NCI-H748 treated with DMSO at 0.1 percent for 48 hours (cell line): ENCODE measurements at regions not wholly inside any gene's neighbourhood (a gene's known extent, or its start where the extent isn't known, plus 50 kb on each side); places are given as distances from the start of the nearest gene placed in this dataset.
"Not testable (repeated sequence)": the region's sequence is repeated elsewhere in the genome, so short reads cannot be mapped to it uniquely, and the experiment has no call there.

ENCODE experiments used
- DNase-seq: peaks from one replicate; lab custom pipeline; 2025; lab: John Stamatoyannopoulos, UW

DNA sequence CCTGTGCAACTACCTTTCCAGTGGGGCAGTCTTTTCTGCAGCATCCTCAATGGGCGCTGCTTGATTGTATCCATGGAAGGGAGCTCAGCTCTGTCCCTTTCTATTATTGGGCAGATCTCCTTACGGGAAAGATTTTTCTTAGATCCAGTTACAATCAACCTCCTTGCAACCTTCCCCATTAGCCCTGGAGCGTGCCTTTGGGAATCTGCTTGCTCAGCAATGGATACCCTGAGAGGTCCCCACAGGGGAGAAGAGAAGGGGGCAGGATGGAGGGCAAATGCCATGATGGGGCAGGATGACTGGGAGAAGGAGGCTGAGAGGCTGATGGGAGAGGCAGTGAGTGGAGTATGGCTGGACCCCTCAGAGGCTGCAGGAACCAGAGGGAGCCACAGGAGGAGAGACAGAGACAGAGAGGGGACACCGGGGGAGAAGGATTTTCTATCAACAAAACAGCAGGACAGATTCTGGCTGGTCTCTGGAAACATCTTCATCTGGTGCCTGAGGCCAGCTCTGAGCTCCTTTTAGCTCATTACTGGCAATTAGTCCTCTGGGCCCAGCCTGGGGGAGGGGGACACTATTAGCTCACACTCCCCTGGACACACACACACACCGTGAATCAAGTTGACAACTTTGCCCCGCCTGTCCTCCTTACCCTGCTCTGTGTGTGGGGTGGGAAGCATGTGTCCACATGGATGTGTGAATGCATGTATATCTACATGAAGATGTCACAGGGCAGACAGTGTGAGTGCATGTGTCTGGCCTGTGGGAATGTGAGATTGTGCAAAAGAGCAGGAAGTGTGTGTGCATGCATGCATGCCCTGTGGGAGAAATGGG is 80.8 kb upstream of the PAX2 start:
- no peak for DNase-seq

DNA sequence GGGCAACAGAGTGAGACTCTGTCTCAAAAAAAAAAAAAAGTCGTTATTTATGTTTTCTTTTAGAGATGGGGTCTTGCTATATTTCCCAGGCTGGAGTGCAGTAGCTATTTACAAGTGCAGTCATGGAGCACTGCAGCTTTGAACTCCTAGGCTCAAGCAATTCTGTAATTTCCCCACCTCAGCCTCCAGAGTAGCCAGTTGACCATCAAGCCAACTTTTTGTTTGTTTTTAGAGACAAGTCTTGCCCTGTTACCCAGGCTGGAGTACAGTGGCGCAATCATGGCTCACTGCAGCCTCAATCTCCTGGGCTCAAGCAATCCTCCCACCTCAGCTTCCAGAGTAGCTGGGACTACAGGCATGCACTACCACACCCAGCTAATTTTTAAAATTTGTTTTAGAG is 78.7 kb upstream of the PAX2 start:
- DNase-seq = not testable (repeated sequence)

DNA sequence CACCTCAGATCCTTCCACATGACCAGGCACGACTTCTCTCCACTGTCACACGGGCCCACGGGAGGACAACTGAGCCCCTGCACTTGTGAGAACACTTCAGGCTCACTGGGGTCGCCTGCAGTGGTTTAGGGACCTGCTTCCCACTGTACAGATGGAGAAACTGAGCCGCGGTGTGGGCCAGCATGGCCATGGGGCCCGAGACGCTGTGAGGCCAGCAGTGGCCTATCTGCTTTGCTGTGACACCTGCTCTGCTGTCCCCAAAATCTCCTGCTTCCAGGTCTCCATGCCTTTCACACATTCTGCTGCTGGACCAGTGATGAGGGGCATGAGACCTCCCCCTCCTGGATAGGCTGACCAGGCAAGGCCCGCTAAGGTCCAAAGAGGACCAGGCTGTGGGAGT is 75.8 kb upstream of the PAX2 start:
- no peak for DNase-seq

DNA sequence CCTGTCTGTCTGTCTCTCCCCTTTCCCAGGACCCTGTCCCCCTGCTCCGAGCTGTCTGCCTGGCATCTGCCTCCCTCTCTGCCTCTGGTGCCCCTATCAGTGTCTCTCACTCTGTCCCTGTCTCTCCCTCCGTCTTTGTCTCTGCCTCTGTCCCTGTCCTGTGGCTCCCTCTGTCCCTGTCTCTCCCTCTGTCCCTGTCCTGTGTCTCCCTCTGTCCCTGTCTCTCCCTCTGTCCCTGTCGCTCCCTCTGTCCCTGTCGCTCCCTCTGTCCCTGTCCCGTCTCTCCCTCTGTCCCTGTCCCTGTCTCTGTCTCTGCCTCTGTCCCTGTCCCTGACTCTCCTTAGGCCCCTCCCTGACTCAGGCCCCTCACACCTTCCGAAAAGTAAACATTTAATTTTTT is 75.0 kb upstream of the PAX2 start:
- no peak for DNase-seq

DNA sequence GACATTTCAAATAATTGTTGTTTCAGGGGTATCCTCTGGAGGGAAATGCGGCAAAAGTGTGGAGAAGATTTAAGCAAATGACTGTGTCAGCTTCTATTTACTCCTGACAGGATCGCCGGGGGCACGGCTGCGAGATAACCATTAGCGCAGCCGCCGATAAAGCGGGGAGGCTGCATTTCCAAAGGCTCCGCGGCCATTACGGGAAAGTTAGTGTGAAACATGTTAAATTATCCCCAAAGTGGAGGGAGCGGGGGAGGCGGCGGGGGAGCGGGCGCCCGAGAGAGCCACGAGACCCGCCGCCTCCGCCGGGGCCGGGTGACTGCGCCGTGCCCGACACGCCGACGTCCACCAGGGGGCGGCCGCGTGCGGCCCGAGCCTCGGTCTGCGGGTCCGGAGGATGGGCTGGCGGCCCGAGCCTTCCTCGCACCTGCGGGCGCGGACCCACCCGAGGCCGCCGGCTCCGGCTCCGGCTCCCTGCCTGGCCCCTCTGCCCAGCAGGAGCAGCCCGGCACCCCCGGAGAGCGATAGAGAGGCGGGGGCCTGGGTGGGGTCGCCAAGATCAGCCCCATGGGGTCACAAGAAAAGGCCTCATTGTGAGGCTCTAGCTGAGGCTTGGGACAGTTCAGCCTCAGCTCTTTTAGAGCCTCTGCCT is 74.4 kb upstream of the PAX2 start:
- DNase-seq = no peak

DNA sequence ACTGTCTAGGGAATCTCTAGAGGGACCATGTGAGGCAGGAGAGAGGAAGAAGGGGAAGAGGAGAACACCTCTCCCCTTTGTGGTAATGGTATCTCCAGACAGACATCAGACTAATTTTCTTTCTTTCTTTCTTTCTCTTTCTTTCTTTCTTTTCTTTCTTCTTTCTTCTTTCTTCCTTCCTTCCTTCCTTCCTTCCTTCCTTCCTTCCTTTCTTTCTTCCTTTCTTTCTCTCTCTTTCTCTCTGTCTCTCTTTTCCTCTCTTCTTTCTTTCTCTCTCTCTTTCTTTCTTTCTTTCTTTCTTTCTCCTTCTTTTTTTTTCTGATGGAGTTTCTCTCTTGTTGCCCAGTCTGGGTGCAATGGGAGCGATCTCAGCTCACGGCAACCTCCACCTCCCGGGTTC is 73.2 kb upstream of the PAX2 start:
- DNase-seq = no peak

DNA sequence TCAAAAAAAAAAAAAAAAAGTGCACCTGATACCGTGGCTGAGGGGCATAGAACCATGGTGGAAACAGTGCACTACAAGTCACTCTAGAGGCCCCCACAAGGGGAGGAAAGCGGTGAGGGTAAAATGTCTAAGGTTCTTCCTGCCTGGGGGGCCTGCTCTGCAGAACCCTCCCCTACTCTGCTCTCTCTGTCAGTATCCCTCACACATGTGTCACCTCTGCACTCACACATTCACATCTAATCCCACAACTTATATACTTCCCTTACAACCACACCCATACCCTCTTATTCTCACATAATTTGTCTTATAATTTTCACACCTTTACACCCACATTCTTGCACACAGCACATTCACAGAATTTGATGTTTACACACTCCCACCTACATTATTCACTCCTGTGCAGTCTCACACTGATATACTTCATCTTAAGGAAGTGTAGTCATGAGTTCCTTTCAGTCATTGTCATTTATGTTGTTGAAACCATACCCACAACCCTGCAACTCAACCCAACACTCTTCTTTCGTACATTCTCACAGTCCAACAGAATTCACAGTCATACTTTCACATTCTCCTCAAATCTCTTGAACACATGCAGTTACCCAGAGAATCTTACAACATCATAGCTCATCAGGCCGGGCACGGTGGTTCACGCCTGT is 68.0 kb upstream of the PAX2 start:
- no peak for DNase-seq

DNA sequence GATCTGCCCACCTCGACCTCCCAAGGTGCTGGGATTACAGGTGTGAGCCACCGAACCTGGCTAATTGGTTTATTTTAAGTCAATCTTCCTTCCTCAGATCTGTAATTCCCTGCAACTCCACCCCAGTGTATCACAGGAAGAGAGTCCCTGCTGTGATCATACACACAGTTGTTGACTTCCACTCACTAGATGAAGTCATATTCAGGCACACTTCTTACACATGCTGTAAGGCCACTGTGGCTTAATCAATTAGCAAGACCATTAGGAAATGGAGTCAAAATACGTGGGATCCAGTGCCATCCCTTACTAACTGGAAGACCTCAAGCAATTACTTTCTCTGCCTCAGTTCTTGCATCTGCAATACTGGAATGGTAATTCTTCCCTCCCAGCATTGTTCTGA is 66.1 kb upstream of the PAX2 start:
- no peak for DNase-seq

DNA sequence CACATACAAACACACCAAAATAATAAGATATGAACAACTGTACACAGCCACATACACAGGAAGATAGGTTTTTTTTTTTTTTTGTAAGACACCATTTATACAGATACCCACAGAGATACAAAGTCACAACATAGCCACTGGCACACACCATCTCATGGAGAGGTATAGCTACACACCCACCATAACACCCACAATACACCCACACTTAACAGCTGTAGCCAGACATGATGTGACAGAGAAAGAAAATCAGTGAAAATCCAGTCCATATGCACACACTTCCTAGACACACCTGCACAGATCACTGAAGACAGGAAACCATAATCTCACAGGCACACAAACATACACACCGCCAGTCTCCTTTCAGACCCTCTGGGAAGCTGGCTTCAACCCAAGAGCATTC is 62.4 kb upstream of the PAX2 start:
- no peak for DNase-seq

DNA sequence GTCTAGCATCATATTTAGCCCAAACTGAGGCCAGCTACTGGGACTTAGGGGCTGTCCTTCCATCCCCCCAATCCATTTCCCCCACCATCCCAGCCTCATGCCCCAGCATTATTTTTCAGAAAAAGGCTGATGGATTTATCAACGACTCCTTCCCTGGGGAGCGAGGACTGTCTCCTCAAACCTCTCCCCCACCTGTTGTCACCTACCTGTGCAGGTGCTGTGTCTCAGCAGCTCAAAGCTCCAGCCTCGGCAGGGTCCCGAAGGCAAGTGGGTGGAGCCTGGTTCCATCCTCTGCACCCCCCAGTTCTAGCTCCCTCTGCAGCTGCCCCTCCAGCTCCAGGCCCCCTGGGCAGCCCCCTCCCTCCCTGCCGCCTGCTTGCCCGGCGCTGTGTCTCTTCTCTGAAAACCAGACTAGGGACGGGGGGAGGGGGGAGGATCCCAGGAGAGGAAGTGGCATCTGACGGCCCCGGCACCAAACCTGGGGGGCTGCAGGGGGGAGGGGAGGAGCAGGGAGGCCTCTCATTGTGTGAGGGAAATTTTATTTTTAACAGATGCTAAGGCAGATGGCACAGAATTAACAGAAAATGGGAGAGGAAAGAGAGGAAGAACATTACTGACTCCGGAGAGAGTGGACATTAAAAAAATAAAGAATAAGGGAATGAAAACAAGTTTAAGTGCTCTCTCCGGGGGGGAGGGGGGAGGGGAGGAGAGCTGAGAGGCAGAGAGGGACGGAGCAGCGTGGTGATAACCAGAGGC is 61.7 kb upstream of the PAX2 start:
- no peak for DNase-seq

DNA sequence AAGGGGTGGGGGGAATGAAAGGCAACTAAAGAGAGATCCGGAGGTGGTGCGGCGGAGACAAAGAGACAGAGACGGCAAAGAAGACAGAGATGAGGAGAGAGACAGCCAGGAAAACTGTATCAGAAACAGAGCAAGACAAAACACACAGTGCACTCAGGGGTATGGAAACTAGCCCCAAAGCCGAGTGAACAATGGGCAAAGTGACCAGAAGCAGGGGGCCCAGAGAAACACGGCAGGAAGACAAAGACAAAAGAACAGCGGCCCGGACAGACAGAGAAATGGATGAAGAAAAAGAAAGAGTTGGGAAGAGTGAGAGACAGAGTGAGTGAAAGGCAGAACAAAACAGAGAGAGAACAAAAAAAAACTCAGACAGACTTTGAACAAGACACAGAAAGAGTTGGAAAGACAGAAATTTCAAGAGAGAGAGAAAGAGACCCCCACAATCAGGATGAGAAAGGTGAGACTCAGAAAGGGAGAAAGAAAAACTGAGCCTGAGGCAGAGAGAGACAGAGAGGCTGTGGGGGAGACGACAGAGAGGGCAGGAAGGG is 60.6 kb upstream of the PAX2 start:
- no peak for DNase-seq

DNA sequence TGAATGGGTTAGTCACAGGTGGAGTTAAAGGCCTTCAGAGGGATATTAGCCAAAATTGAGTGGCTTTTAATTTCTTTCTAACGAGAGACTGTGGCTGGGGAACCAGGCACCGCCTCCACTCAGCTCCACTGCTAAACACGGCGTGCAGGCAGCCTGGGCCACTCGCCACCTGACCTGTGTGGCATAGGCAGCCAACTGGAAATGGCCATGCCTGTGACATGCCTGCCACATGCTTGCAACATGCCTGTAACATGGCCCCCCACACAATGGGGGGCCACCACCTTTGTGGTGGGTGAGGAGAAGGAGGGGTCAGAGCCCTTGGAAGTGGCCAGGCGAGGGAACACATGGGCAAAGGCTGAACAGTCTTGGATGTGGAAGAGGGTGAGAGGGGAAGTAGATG is 60.1 kb upstream of the PAX2 start:
- no peak for DNase-seq

DNA sequence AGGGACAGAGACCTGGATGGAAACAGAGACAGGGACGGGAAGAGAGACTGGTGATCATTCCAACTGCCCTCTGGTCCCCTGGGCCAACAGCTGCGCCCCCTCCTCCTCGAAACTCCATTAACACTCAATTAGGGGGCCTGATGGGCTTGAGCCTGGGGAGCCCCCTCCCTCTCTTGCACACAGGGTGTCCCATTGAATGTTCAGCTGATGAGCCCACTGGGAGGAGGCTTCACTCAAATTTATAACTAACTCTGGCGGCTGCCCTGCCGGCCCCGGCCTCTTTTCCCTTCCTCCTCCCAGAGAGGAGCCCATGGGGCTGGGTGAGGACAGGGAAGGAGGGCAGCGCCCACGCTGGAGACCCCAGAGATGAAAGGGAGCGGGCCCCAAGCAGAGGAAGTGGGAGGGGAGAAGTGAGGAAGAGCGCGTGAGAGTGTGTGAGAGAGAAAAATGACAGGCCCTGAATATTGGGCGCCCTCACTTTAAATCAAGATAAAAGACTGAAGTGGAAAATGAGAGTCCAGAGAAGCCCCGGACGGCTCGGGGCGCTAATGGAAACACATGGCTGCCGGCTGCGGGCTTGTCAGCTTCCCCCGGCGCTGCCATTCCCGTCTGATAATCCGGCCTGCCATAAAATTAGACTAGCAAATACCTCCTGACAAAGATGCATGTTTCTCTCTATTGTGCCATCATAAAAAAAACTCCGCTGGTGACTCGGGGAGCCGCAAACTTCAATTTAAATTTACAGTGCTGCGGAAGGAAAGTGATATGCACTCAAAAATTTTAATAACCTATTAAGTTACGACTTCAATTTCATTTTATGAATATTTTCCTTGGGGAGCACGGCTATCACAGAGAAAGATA is 58.0 kb upstream of the PAX2 start:
- DNase-seq = no peak

DNA sequence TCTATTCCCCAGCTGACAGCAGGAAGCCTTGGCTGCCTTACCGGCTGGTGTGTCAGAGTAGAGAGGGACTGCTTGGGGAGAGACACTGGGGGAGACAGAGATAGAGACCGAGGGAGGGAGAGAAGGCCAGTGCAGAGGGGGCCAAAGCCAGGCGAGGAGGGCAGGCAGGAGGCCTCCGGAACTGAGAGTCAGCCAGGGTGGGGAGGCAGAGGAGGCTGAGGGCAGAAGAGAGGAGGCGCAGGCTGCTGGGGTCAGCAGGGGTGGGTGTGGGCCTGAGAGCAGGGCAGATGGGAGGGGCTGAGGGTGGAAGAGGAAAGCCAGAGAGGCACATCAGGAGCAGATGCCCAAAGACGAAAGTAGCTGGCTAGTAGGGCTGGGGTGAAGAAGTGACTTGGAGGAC is 57.2 kb upstream of the PAX2 start:
- DNase-seq = no peak

DNA sequence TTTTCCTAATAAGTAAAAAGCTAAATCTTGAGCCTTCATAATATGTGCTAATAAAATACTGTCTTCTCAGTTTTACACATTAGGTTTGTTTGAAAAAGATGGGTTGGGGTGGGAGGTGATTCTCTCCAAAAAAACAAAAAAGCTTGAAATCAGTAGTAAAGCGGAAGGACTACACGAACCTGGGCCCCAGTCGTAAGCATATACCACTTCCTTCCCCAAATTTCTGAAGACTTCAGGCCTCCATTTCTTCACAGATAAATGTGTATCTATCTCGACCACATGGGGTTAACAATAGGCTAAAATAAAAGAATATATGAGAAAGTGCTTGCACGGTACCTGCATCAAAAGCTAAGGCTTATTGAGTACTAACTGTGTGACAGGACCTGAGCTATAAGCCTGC is 51.6 kb upstream of the PAX2 start:
- no peak for DNase-seq
